ENCODE measurements at regions not wholly inside any gene's neighbourhood (a gene's known extent, or its start where the extent isn't known, plus 50 kb on each side); places are given as distances from the start of the nearest gene placed in this dataset.

- DNase-seq: no peak
These were observed 463.1 kb upstream of the HS6ST1 start for GRCh38 chr2:128781585-128782385.

GRCh38 chr2:128782411-128783192 lies 463.9 kb upstream of the HS6ST1 start:
- DNase-seq: no peak

- DNase-seq: no peak
These were observed 464.6 kb upstream of the HS6ST1 start for GRCh38 chr2:128783193-128783671.

- peak in 1 of 14 donors; percentile 52 for DNase-seq
These were observed 465.2 kb upstream of the HS6ST1 start for GRCh38 chr2:128783896-128784295.

GRCh38 chr2:128784626-128785306 lies 466.1 kb upstream of the HS6ST1 start:
- no peak for DNase-seq

- DNase-seq: no peak
These were observed 467.6 kb upstream of the HS6ST1 start for GRCh38 chr2:128786316-128786715.

GRCh38 chr2:128786741-128787478 lies 468.2 kb upstream of the HS6ST1 start:
- no peak for DNase-seq

- no peak for DNase-seq
These were observed 468.9 kb upstream of the HS6ST1 start for GRCh38 chr2:128787616-128788015.

GRCh38 chr2:128788636-128789220 lies 470.1 kb upstream of the HS6ST1 start:
- DNase-seq: no peak

- no peak for DNase-seq
These were observed 470.6 kb upstream of the HS6ST1 start for GRCh38 chr2:128789221-128789620.

GRCh38 chr2:128789776-128790455 lies 471.2 kb upstream of the HS6ST1 start:
- no peak for DNase-seq

- DNase-seq: no peak
These were observed 471.9 kb upstream of the HS6ST1 start for GRCh38 chr2:128790541-128791001.

GRCh38 chr2:128791120-128791984 lies 472.7 kb upstream of the HS6ST1 start:
- DNase-seq: no peak

- DNase-seq: no peak
These were observed 473.3 kb upstream of the HS6ST1 start for GRCh38 chr2:128791985-128792320.

- no peak for DNase-seq
These were observed 473.9 kb upstream of the HS6ST1 start for GRCh38 chr2:128792476-128793054.

GRCh38 chr2:128793404-128793803 lies 474.7 kb upstream of the HS6ST1 start:
- DNase-seq: no peak

- no peak for DNase-seq
These were observed 475.6 kb upstream of the HS6ST1 start for GRCh38 chr2:128794285-128794684.

GRCh38 chr2:128796321-128796720 lies 477.7 kb upstream of the HS6ST1 start:
- DNase-seq: no peak

- DNase-seq: no peak
These were observed 478.4 kb upstream of the HS6ST1 start for GRCh38 chr2:128797092-128797491.

GRCh38 chr2:128797533-128797932 lies 478.9 kb upstream of the HS6ST1 start:
- no peak for DNase-seq

Measured in C1 segment of cervical spinal cord (tissue), 14 donors.